ENCODE measurements at regions not wholly inside any gene's neighbourhood (a gene's known extent, or its start where the extent isn't known, plus 50 kb on each side); places are given as distances from the start of the nearest gene placed in this dataset.

- TF ChIP-seq CTCF (IDR thresholded peaks at IDR 0.05), result no peak
- TF ChIP-seq POLR2A (IDR thresholded peaks at IDR 0.05), result no peak
These were observed 156.0 kb downstream of the SLC4A3 start for GRCh38 chr2:219783359-219783975.

Measured in body of pancreas (tissue), 4 donors.